IgD-negative memory B cell (primary cell): ENCODE measurements at regions not wholly inside any gene's neighbourhood (a gene's known extent, or its start where the extent isn't known, plus 50 kb on each side); places are given as distances from the start of the nearest gene placed in this dataset.
A peak's percentile ranks its signal among the peaks of the same experiment; 100 is the strongest.
"Not testable (repeated sequence)": the region's sequence is repeated elsewhere in the genome, so short reads cannot be mapped to it uniquely, and the experiment has no call there.

Experiments
- H3K27ac Mint-ChIP-seq, 3 donors: one replicate each; pipeline ENCODE4 v1.8.0; 2020 to 2022; ENCODE audit warnings: mild to moderate bottlenecking in 3 of 3, mixed read lengths in 3 of 3, moderate library complexity in 1 of 3
- H3K27me3 Mint-ChIP-seq: one replicate; pipeline ENCODE4 v1.8.0; 2021; ENCODE audit warnings: mixed read lengths
- H3K36me3 Mint-ChIP-seq: one replicate; pipeline ENCODE4 v1.8.0; 2020; ENCODE audit warnings: mild to moderate bottlenecking, mixed read lengths
- H3K4me1 Mint-ChIP-seq, 3 donors: one replicate each; pipeline ENCODE4 v1.8.0; 2020 to 2022; ENCODE audit warnings: mixed read lengths in 3 of 3, mild to moderate bottlenecking in 1 of 3
- H3K4me3 Mint-ChIP-seq, 4 donors: one replicate each; pipeline ENCODE4 v1.8.0; 2020 to 2022; ENCODE audit warnings: mild to moderate bottlenecking in 4 of 4, mixed read lengths in 4 of 4, moderate library complexity in 3 of 4
- H3K9me3 Mint-ChIP-seq, 3 donors: one replicate each; pipeline ENCODE4 v1.8.0; 2020 to 2021; ENCODE audit warnings: mixed read lengths in 3 of 3, mild to moderate bottlenecking in 1 of 3

DNA sequence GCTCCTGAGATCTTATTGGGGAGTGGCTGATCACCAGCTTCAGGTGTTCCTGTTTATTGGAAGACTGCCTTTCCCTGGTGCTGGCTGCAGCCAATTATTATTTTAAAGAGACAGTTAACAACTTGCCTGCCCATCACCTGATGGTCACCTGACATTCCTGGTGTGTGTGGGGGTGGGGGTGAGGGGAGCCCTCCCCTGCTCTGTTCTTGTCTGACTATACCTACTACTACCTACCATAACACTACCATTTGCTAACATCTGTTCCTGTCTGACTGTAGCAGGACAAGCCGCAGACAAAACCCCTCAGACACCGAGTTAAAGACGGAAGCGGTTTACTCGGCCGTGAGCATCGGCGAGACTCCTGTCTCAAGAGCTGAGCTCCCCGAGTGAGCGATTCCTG lies 54.9 kb upstream of the NBPF3 start:
- peaks cover 12 to 23% (median 14%) of the 10 kb centered on the region in 3 donors for H3K4me1 Mint-ChIP-seq
- H3K36me3 Mint-ChIP-seq: no peaks in the 10 kb centered on the region
- H3K4me3 Mint-ChIP-seq: peak overlapping the region in 3 of 4 donors; percentile 4 to 41 (median 7)
- peaks cover 3 to 5% (median 4%) of the 10 kb centered on the region in 3 donors for H3K9me3 Mint-ChIP-seq
- peak overlapping the region in 1 of 3 donors; percentile 23 for H3K27ac Mint-ChIP-seq
- H3K27me3 Mint-ChIP-seq: peaks cover 12% of the 10 kb centered on the region

DNA sequence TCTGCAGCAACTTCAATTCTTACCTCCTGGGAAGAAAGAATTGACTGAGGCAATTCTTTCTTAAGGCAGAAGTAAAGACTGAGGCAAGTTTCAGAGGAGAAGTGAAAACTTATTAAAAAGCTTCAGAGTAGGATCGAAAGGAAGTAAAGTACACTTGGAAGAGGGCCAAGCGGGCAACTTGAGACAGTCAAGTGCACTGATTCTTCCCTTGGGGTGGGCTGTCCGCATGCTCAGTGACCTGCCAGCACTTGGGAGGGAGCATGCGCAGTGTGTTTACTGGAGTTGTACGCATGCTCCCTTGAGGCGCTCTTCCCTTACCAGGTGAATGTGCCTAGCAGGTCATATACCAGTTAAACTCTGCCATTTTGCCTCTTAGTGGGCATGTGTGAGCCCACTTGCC lies 55.3 kb upstream of the NBPF3 start:
- peak overlapping the region in 2 of 4 donors; percentile 4 to 7 for H3K4me3 Mint-ChIP-seq

DNA sequence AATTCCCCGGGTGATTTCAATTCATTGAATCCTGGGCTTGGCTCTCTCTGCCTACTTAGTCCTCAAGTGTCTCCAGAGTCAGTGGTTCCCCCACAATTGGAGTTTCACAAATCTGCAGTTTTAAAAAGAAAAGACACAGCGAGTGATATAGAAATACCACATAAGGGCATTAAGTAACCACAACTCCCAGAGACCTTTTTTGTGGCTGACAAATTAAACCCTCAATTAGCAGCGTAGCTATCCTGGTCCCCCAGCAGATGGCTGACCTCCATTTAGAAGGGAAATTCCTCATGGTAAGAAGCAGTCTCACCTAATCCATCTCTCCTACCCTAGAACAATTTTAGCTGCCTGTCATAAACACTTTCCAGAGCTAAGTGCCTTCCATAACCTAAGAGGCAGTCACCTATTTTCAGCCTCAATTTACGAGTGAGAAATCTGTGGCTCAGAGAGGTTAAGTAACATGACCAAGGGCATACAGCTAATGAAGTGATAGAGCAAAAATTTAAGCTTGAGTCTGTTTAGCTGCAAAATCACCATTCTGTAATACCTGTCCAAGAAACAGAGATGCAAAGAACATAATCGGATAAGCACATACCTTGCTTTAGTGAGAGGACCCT lies 56.0 kb upstream of the NBPF3 start:
- Mint-ChIP-seq H3K27me3 (peaks cover 12% of the 10 kb centered on the region), H3K36me3 (no peaks in the 10 kb centered on the region), H3K4me1 (peaks cover 12 to 23% (median 14%) of the 10 kb centered on the region in 3 donors), H3K4me3 (peak overlapping the region in 1 of 4 donors; percentile 18), H3K27ac (no peak overlapping the region), H3K9me3 (peaks cover 5 to 6% (median 5%) of the 10 kb centered on the region in 3 donors)

More for the DNA sequence above, 55.3 kb upstream of the NBPF3 start:
- H3K36me3 Mint-ChIP-seq: no peaks in the 10 kb centered on the region
- H3K4me1 Mint-ChIP-seq: peaks cover 12 to 23% (median 14%) of the 10 kb centered on the region in 3 donors
- H3K27me3 Mint-ChIP-seq: peaks cover 10% of the 10 kb centered on the region
- peaks cover 3 to 5% (median 4%) of the 10 kb centered on the region in 3 donors for H3K9me3 Mint-ChIP-seq
- peak overlapping the region in 1 of 3 donors; percentile 23 for H3K27ac Mint-ChIP-seq

DNA sequence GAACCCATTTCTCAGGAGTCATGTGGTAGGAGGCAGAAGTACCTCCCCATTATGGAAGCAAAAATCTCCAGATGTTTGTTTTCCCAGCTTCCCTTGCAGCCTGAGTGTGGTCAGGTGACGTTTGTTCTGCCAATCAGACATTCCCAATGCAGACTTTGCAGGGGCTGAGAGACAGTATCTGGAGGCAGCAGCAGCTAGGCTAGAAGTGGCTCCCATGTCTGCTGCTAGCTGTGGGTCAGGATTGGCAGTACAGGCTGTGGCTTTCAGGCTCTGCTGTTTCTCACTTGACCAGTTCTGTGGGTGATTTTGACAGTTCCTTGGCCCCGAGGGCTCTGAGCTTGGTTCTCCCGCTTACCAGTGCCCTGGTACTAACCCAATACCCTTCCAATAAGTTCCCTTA lies 58.6 kb upstream of the NBPF3 start:
- Mint-ChIP-seq H3K27me3 (peaks cover 12% of the 10 kb centered on the region), H3K27ac (no peak overlapping the region), H3K9me3 (peaks cover 5 to 9% (median 6%) of the 10 kb centered on the region in 3 donors), H3K36me3 (no peaks in the 10 kb centered on the region), H3K4me1 (peaks cover 12 to 23% (median 13%) of the 10 kb centered on the region in 3 donors), H3K4me3 (no peak overlapping the region)

DNA sequence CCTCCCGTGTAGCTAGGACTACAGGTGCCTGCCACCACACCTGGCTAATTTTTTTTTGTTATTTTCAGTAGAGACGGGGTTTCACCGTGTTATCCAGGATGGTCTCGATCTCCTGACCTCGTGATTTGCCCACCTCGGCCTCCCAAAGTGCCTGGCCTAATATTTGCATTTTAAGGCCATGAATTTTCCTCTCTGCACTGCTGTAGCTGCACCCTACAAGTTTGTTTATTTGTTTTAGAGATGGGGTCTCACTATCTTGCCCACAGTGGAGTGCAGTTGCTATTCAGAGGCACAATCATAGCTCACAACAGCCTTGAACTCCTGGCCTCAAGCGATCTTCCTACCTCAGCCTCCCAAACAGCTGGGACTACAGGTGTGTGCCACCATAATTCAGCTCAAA lies 59.8 kb upstream of the NBPF3 start:
- H3K9me3 Mint-ChIP-seq, H3K27ac Mint-ChIP-seq, H3K36me3 Mint-ChIP-seq: not testable (repeated sequence)
- Mint-ChIP-seq H3K27me3 (peaks cover 11% of the 10 kb centered on the region), H3K4me3 (peak overlapping the region in 1 of 4 donors; percentile 39), H3K4me1 (peaks cover 9 to 19% (median 11%) of the 10 kb centered on the region in 3 donors)

DNA sequence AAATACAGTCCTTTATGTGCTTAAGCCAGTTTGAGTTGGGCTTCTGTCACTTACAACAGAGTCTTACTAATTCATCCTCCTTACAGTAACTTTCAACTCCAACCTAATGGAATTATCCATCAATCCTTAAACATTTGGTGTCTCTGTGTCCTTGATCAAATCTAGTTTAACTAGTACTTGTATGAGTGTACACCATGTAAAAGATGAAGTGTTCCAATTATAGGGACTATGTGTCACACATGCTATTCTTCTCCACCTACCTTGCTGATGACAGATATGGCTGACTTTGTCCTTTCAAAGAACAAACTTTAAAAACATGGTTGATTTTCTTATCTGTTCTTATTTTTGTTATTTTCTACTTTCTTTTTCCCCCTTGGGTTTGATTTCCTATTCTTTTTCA lies 60.4 kb upstream of the NBPF3 start:
- Mint-ChIP-seq H3K27me3 (peaks cover 11% of the 10 kb centered on the region), H3K4me1 (peaks cover 5 to 13% (median 6%) of the 10 kb centered on the region in 3 donors), H3K4me3 (no peak overlapping the region), H3K9me3 (peaks cover 5 to 9% (median 6%) of the 10 kb centered on the region in 3 donors), H3K36me3 (no peaks in the 10 kb centered on the region), H3K27ac (no peak overlapping the region)

DNA sequence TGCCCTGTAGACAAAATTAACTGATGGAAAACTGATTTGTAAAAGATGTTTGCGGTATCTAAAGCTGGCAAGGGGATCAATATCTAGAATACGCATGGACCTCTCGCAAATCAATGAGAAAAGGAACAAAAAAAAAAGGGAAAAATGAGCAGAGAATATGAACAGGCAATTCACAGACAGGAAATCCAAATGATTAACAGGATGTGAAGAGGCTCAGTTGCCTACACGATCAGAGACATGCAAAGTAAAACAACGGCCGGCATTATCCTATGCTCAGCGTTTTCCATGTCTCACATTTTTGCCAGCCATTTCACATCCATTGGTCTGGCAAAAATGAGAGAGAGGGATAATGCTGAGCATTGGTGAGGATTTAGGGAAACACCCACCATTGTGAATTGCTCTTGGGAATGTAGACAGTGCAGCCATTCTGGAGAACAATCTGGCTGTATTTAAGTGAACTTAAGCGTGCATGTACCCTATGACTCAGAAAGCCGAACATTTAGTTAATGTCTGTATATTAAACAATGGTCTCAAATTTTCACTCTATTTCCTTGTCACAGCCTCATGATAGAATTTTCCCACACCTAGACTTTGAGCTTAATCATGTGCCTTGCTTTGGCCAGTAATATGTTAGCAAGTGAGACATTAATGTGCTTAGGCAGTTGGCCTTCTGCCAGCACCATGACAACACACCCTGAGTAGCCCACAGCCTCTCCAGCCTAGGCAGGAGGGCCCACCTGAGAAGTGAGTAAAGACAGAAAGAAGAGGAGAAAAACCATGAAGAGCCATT lies 61.0 kb upstream of the NBPF3 start:
- Mint-ChIP-seq H3K27ac (no peak overlapping the region), H3K4me3 (no peak overlapping the region), H3K36me3 (no peaks in the 10 kb centered on the region), H3K27me3 (peaks cover 11% of the 10 kb centered on the region), H3K9me3 (peaks cover 5 to 9% (median 6%) of the 10 kb centered on the region in 3 donors), H3K4me1 (peaks cover 0 to 6% (median 1%) of the 10 kb centered on the region in 3 donors)

DNA sequence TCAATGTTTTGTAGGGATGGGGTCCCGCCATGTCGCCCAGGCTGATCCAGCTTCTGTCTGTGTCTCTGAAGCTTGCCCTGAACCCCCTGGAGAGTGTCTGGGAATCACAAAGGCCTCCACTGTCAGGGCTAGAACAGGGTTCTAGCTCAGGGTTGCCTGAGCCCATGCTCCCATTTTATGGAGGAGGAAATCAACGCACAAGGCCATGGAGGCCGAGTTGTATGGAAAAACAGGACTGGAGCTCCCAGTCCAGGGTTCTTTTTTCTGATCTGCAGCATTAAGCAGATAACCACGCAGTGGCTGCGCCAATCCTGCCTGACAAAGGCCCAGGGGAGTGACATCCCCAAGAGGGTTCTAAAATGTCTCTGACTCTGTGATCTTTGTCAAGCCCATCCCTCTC lies 67.6 kb upstream of the NBPF3 start:
- no peak overlapping the region for H3K27ac Mint-ChIP-seq
- H3K27me3 Mint-ChIP-seq: peaks cover 1% of the 10 kb centered on the region
- H3K4me1 Mint-ChIP-seq: peaks cover 0 to 5% (median 2%) of the 10 kb centered on the region in 3 donors

DNA sequence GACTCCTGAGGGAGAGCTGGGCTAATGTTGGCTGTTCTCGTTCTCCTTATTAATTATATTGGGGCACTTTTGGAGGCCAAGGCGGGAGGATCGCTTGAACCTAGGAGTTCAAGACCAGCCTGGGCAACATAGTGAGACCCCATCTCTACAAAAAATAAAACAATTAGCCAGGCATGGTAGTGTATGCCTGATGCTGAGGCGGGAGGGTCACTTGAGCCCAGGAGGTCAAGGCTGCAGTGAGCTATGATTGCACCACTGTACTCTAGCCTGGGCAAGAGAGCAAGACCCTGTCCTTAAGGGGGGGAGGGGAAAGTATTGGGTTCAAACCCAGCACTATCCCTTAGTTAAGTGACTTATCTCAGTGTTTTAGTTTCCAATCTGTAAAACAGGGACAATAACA lies 70.0 kb upstream of the NBPF3 start:
- peaks cover 1% of the 10 kb centered on the region for H3K36me3 Mint-ChIP-seq
- peak overlapping the region in 1 of 3 donors; percentile 91 for H3K27ac Mint-ChIP-seq
- no peak overlapping the region for H3K4me3 Mint-ChIP-seq
- no peaks in the 10 kb centered on the region for H3K27me3 Mint-ChIP-seq
- peaks cover 4 to 10% (median 5%) of the 10 kb centered on the region in 3 donors for H3K4me1 Mint-ChIP-seq
- no peaks in the 10 kb centered on the region for H3K9me3 Mint-ChIP-seq

More for the DNA sequence above, 67.6 kb upstream of the NBPF3 start:
- Mint-ChIP-seq H3K9me3 (no peaks in the 10 kb centered on the region), H3K36me3 (peaks cover 1% of the 10 kb centered on the region), H3K4me3 (no peak overlapping the region)

DNA sequence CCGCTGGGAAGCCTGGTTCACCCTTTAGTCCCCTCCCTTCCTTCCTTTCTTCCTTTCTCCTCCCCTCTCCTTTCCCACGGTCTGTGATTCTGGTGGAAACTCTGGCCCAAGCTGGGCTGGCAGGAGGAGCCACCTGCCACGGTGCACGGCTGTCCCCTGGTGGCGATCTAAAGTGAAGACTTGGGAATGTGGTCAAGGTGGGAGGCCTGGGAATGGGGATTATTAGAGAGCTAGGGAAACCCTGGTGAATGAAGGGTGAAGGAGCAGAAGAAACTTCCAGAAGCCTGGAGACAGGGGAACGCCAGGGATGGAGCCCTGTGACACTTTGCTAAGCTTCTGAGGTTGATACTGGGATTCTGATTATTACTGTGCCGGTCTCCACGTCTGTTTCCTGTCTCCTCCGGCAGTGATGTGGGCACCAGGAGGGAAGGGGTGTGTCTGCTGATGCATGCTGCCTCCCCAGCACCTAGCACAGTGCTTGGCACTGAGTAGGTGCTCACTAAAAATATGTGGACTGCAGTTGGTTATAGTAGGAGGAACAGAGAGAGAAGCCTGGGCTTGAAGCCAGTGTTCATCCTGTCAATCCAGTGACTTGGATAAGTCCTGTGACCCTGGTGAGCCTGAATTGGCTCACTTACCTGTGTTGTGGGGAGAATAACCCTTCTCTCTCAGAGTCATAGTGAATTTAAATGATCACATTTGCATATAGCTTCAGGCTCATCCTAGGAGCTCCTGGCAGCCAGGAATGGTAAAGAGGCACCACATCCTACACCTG lies 71.2 kb upstream of the NBPF3 start:
- H3K36me3 Mint-ChIP-seq: peaks cover 1% of the 10 kb centered on the region
- H3K4me1 Mint-ChIP-seq: peaks cover 7 to 14% (median 9%) of the 10 kb centered on the region in 3 donors
- H3K27ac Mint-ChIP-seq: peak overlapping the region in 2 of 3 donors; percentile 9 to 83
- H3K4me3 Mint-ChIP-seq: no peak overlapping the region
- H3K27me3 Mint-ChIP-seq: no peaks in the 10 kb centered on the region
- H3K9me3 Mint-ChIP-seq: no peaks in the 10 kb centered on the region

DNA sequence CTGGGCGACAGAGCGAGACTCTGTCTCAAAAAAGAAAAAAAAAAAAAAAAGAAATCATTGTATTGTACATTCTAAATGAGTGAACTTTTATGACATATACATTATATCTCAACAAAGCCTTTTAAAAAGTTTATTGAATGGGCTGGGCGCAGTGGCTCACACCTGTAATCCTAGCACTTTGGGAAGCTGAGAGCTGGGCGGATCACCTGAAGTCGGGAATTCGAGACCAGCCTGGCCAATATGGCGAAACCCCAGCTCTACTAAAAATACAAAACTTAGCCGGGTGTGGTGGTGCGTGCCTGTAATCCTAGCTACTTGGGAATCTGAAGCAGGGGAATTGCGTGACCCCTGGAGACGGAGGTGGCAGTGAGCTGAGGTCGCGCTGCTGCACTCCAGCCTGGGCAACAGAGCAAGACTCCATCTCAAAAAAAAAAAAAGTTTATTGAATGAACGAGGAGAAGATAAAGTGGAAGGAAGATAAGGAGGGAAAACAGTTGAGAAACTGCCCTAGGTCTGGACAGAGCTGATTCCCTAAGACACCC lies 71.9 kb upstream of the NBPF3 start:
- H3K27me3 Mint-ChIP-seq, H3K9me3 Mint-ChIP-seq, H3K36me3 Mint-ChIP-seq, H3K4me3 Mint-ChIP-seq: not testable (repeated sequence)
- H3K27ac Mint-ChIP-seq: peak overlapping the region in 1 of 3 donors; percentile 9
- H3K4me1 Mint-ChIP-seq: peaks cover 7 to 14% (median 9%) of the 10 kb centered on the region in 3 donors

DNA sequence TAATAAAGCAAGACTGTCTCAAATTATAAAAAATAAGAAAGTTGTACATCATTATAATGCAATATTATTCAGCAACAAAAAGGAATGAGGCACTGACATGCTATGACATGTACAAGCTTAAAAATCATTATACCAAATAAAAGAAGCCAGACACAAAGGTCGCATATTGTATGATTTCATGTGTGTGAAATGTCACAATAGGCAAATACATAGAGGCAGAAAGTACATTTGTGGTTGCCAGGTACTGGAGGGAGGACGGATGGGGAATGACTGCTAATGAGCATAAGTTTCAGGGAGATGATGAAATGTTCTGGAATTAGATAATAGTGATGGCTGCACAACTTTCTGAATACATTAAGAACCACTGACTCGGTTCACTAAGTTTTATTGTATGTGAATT lies 73.6 kb upstream of the NBPF3 start:
- Mint-ChIP-seq H3K27me3 (no peaks in the 10 kb centered on the region), H3K9me3 (no peaks in the 10 kb centered on the region), H3K4me3 (no peak overlapping the region), H3K27ac (no peak overlapping the region), H3K4me1 (peaks cover 7 to 14% (median 9%) of the 10 kb centered on the region in 3 donors), H3K36me3 (no peaks in the 10 kb centered on the region)

DNA sequence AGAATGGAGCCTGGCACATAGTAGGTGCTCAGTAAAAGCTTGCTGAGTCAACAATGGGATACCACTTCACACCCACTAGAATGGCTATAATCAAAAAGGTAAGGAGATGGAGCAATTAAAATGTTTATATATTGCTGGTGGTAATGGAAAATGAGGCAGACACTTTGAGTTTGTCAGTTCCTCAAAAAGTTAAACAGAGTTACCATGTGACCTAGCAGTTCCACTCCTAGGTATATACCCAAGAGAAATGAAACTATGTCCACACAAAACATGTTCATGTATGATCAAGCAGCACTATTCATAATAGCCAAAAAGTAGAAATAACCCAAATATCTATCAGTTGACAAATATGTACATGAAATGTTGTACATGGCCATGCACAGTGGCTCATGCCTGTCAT lies 74.8 kb upstream of the ECE1 start:
- peaks cover 7 to 14% (median 9%) of the 10 kb centered on the region in 3 donors for H3K4me1 Mint-ChIP-seq
- peak overlapping the region in 1 of 4 donors; percentile 35 for H3K4me3 Mint-ChIP-seq
- H3K36me3 Mint-ChIP-seq: no peaks in the 10 kb centered on the region
- no peaks in the 10 kb centered on the region for H3K9me3 Mint-ChIP-seq
- H3K27me3 Mint-ChIP-seq: no peaks in the 10 kb centered on the region
- H3K27ac Mint-ChIP-seq: peak overlapping the region in 2 of 3 donors; percentile 2 to 74

DNA sequence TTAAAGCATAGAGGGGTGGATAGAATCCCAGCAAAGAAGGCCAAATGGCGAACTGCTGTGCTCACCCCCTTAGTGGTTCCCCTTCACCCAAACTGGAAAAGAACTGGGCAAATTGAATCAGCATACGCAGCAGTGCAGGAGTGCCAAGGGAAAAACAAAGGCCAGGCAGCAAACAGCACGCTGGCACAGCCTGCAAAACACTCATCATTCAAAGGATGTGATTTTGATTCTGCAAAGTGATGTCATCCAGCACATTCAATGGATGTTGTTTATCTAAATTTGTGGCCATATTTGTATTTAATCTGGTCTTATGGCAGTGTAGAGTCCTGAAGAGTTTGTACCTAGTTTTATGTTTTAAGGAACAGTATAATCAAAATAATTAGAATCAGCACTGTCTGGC lies 71.8 kb upstream of the ECE1 start:
- Mint-ChIP-seq H3K4me1 (peaks cover 5 to 9% (median 9%) of the 10 kb centered on the region in 3 donors), H3K27me3 (no peaks in the 10 kb centered on the region), H3K4me3 (no peak overlapping the region), H3K27ac (no peak overlapping the region), H3K9me3 (no peaks in the 10 kb centered on the region), H3K36me3 (peaks cover 1% of the 10 kb centered on the region)

DNA sequence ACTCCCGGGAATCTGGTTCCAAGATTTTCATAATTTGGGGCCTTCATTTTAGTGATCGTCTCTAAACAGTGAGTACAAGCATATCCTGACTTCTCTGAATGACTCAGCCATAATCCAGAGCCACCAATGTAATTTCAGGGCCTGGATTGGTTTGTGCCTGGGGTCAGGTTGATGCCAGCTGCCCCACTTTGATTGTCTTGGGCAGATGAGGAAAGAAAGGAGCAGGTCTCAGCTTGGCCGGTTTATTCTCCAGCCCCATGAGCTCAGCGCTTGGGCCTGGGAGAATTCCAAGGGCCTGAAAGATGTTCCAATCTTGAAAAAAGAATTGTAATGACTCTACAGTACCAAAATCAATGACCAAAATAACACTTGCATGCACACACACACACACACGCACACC lies 71.2 kb upstream of the ECE1 start:
- H3K27me3 Mint-ChIP-seq: no peaks in the 10 kb centered on the region
- no peak overlapping the region for H3K4me3 Mint-ChIP-seq
- H3K9me3 Mint-ChIP-seq: no peaks in the 10 kb centered on the region
- H3K36me3 Mint-ChIP-seq: peaks cover 1% of the 10 kb centered on the region
- H3K27ac Mint-ChIP-seq: no peak overlapping the region
- peaks cover 5 to 9% (median 9%) of the 10 kb centered on the region in 3 donors for H3K4me1 Mint-ChIP-seq
